GM23248 (cell line): ENCODE measurements at regions not wholly inside any gene's neighbourhood (a gene's known extent, or its start where the extent isn't known, plus 50 kb on each side); places are given as distances from the start of the nearest gene placed in this dataset.

Experiments
- EZH2 ChIP-seq: fragments of 200-600 bp; sonication (generic); IDR thresholded peaks from 2 replicates; pipeline ENCODE4 v1.6.1; 2018; ENCODE audit warnings: antibody characterized with exemption, mild to moderate bottlenecking; ENCODE audit not compliant: insufficient read depth, poor library complexity, severe bottlenecking
- EZH2phosphoT487 ChIP-seq: fragments of 200-600 bp; sonication (generic); IDR thresholded peaks from 2 replicates; pipeline ENCODE4 v1.6.1; 2018; ENCODE audit warnings: antibody characterized with exemption, moderate library complexity, mild to moderate bottlenecking, low read depth; ENCODE audit not compliant: insufficient read depth

- TF ChIP-seq EZH2 (no peak), EZH2phosphoT487 (no peak)
These were observed 109.9 kb upstream of the BCOR start for GRCh38 chrX:40207626-40208025.
